SK-N-MC (cell line): ENCODE measurements at regions not wholly inside any gene's neighbourhood (a gene's known extent, or its start where the extent isn't known, plus 50 kb on each side); places are given as distances from the start of the nearest gene placed in this dataset.
A peak's percentile ranks its signal among the peaks of the same experiment; 100 is the strongest.
"Not testable (repeated sequence)": the region's sequence is repeated elsewhere in the genome, so short reads cannot be mapped to it uniquely, and the experiment has no call there.

Source experiments
- DNase-seq: peaks from one replicate; pipeline ENCODE4 v3.0.0-alpha.2; 2011; ENCODE audit warnings: low read depth, low spot score
- H3K27ac ChIP-seq: fragments of 200-600 bp; sonication (generic); 2 replicates; pipeline ENCODE4 v1.5.1; 2016; ENCODE audit warnings: mixed run types
- H3K36me3 ChIP-seq: fragments of 200-600 bp; sonication (generic); 2 replicates; pipeline ENCODE4 v1.6.1; 2017; ENCODE audit warnings: antibody characterized with exemption, low read length, mixed read lengths; ENCODE audit not compliant: insufficient read depth
- H3K4me3 ChIP-seq: fragments of 200-600 bp; sonication (generic); 2 replicates; pipeline ENCODE4 v1.5.1; 2016
- H3K9ac ChIP-seq: fragments of 200-600 bp; sonication (generic); 2 replicates; pipeline ENCODE4 v1.8.0; 2017; ENCODE audit warnings: mixed run types, mixed read lengths; ENCODE audit not compliant: insufficient read length
- H3K9me3 ChIP-seq: fragments of 200-600 bp; sonication (generic); 2 replicates; pipeline ENCODE4 v1.6.1; 2017; ENCODE audit warnings: low read depth, mild to moderate bottlenecking, antibody characterized with exemption, low read length, moderate library complexity, mixed read lengths
- EZH2 ChIP-seq: fragments of 200-600 bp; sonication (generic); IDR thresholded peaks from one replicate; pipeline ENCODE4 v1.6.1; 2017; ENCODE audit warnings: antibody characterized with exemption
- FOXP2 ChIP-seq: optimal IDR thresholded peaks from 2 replicates; pipeline ENCODE3; 2011; ENCODE audit warnings: mild to moderate bottlenecking, moderate library complexity; ENCODE audit not compliant: insufficient read depth; ENCODE audit errors: extremely low read length, control extremely low read depth
- POLR2AphosphoS5 ChIP-seq: IDR thresholded peaks from 2 replicates; pipeline ENCODE4 v1.6.1; 2012; ENCODE audit warnings: mild to moderate bottlenecking, low read depth, low read length, borderline replicate concordance

GRCh38 chr7:101747053-101747878 lies 70.2 kb upstream of the CUX1 start:
- H3K27ac ChIP-seq: no peak overlapping the region
- no peak for DNase-seq
- H3K36me3 ChIP-seq: no peaks in the 10 kb centered on the region
- no peaks in the 10 kb centered on the region for H3K9me3 ChIP-seq
- TF ChIP-seq FOXP2 (no peak), POLR2AphosphoS5 (no peak), EZH2 (no peak)
- no peak overlapping the region for H3K4me3 ChIP-seq
- H3K9ac ChIP-seq: no peak overlapping the region

- Histone ChIP-seq H3K36me3 (no peaks in the 10 kb centered on the region), H3K4me3 (no peak overlapping the region), H3K27ac (no peak overlapping the region), H3K9me3 (no peaks in the 10 kb centered on the region), H3K9ac (no peak overlapping the region)
- no peak for TF ChIP-seq FOXP2
- no peak for TF ChIP-seq EZH2
- no peak for TF ChIP-seq POLR2AphosphoS5
- no peak for DNase-seq
These were observed 69.5 kb upstream of the CUX1 start for GRCh38 chr7:101747879-101748345.

GRCh38 chr7:101749891-101750290 lies 67.5 kb upstream of the CUX1 start:
- DNase-seq: no peak
- no peak overlapping the region for H3K4me3 ChIP-seq
- H3K36me3 ChIP-seq: no peaks in the 10 kb centered on the region
- TF ChIP-seq POLR2AphosphoS5 (no peak), EZH2 (no peak), FOXP2 (no peak)
- no peak overlapping the region for H3K9ac ChIP-seq
- H3K27ac ChIP-seq: no peak overlapping the region
- no peaks in the 10 kb centered on the region for H3K9me3 ChIP-seq

GRCh38 chr7:101753316-101753715 lies 64.1 kb upstream of the CUX1 start:
- DNase-seq: no peak
- Histone ChIP-seq H3K4me3 (no peak overlapping the region), H3K9ac (no peak overlapping the region), H3K27ac (no peak overlapping the region), H3K36me3 (no peaks in the 10 kb centered on the region), H3K9me3 (no peaks in the 10 kb centered on the region)
- TF ChIP-seq EZH2 (no peak), POLR2AphosphoS5 (no peak), FOXP2 (no peak)

GRCh38 chr7:101754424-101755159 lies 62.8 kb upstream of the CUX1 start:
- H3K4me3 ChIP-seq: peak overlapping the region; percentile 74
- H3K9ac ChIP-seq: peak overlapping the region; percentile 0
- H3K27ac ChIP-seq: no peak overlapping the region
- TF ChIP-seq EZH2: no peak
- DNase-seq: no peak
- H3K36me3 ChIP-seq: no peaks in the 10 kb centered on the region
- no peaks in the 10 kb centered on the region for H3K9me3 ChIP-seq

GRCh38 chr7:101757879-101758278 lies 59.5 kb upstream of the CUX1 start:
- DNase-seq: no peak

GRCh38 chr7:101758519-101758918 lies 58.9 kb upstream of the CUX1 start:
- H3K27ac ChIP-seq, H3K36me3 ChIP-seq, H3K9me3 ChIP-seq, H3K4me3 ChIP-seq, DNase-seq, H3K9ac ChIP-seq: not testable (repeated sequence)

More at GRCh38 chr7:101757879-101758278, 59.5 kb upstream of the CUX1 start:
- Histone ChIP-seq H3K9ac (no peak overlapping the region), H3K9me3 (no peaks in the 10 kb centered on the region), H3K36me3 (no peaks in the 10 kb centered on the region), H3K27ac (no peak overlapping the region), H3K4me3 (no peak overlapping the region)
- no peak for TF ChIP-seq EZH2
- TF ChIP-seq FOXP2: no peak
- TF ChIP-seq POLR2AphosphoS5: no peak

GRCh38 chr7:101764221-101764620 lies 53.2 kb upstream of the CUX1 start:
- no peak overlapping the region for H3K4me3 ChIP-seq
- no peak overlapping the region for H3K9ac ChIP-seq
- no peak for DNase-seq
- H3K9me3 ChIP-seq: no peaks in the 10 kb centered on the region
- H3K27ac ChIP-seq: no peak overlapping the region
- no peak for TF ChIP-seq EZH2
- no peak for TF ChIP-seq POLR2AphosphoS5
- no peak for TF ChIP-seq FOXP2
- H3K36me3 ChIP-seq: no peaks in the 10 kb centered on the region

- Histone ChIP-seq H3K9ac (no peak overlapping the region), H3K4me3 (no peak overlapping the region), H3K27ac (no peak overlapping the region), H3K9me3 (no peaks in the 10 kb centered on the region), H3K36me3 (no peaks in the 10 kb centered on the region)
- DNase-seq: no peak
- TF ChIP-seq POLR2AphosphoS5 (no peak), EZH2 (no peak), FOXP2 (no peak)
These were observed 49.9 kb upstream of the CUX1 start for GRCh38 chr7:101767544-101767943.
